Kidney glomerular epithelial cell (primary cell): ENCODE measurements at regions not wholly inside any gene's neighbourhood (a gene's known extent, or its start where the extent isn't known, plus 50 kb on each side); places are given as distances from the start of the nearest gene placed in this dataset.
"Not testable (repeated sequence)": the region's sequence is repeated elsewhere in the genome, so short reads cannot be mapped to it uniquely, and the experiment has no call there.

Experiments used
- DNase-seq: peaks from one replicate; lab custom pipeline; 2025; lab: John Stamatoyannopoulos, UW

DNA sequence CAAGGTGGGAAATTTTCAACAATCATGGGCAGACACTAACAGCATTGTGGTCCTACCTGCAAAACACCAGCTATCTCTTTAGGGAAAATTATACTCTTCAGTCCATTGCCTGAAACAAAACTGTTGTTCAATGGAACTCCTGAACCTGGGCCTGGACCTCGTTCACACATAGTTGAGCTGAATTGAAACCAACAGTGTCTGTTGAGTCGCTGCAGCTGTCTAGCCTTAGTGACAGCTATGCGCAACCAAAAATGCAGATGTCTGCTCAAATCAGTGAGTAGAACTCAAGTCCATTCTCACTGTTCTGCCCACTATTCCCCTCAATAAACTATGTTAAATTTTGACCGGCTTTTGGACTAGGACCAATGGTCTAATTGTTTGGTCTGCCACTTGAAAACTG is 286.2 kb downstream of the TFAP2A start:
- no peak for DNase-seq

DNA sequence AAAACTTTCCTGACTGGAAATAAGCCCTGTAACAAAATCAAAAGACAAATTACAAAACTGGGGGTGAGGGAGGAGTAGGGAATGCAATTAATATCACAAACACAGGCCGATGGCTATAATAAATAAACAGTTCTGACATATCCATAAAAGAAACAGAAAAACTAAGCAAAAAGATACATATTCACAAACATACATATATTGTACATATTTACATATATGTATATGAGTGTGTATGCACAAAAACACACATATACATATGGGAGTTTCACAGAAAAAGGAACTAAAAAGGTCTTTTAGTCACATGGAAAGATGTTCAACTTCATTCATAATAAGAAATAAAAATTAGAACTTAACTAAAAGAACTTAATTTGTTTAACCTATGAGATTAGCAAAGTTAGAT is 292.7 kb downstream of the TFAP2A start:
- no peak for DNase-seq

DNA sequence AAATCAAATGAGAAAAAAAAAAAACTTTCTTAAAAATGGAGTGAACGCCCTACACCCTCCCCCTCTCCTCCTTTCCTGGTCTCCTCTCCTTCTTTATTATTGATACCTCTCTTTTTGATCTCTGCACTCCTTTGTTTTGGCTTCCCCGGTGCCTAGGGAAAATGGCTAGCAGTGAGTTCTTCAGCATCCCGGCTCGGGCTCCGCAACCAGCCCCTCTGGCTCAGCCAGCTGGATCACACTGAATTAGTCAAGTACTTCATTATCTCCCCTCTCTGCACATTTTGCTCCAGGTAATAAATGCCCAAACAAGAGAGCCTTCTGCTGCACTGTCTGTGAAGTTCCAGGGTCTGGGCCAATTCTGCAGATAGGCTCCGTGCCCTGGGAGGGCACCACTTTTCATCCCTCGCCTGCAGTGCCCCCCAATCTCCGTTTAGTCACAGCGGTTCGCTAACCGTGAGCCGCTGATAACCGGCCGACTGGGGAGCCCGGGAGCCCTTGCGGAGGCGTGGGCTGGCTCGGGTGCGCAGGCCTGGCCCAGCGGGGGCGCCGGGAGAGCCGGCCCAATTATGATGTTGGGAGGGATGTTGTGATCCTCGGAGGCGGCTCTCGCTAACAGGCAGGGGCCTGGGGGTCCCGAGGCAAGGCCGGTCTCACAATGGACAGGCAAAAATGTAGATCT is 301.9 kb downstream of the TFAP2A start:
- no peak for DNase-seq

DNA sequence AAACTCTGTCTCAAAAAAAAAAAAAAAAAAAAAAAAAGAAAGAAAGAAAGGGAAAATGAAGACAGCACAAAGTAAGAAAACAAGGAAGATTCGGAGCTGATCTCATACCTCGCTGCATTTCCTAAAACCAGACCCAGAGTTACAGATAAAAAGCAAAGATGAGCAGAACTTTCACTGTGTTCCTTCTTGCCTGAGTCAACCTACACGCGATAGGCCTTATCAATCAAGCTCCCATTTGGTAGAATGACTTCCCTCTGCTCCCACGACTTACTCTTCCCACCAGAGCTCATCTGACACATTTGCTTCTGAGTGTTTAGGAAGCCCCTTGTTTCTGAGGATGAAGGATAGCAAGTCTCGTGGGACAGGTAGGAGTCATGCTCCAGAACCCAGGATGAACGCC is 302.9 kb downstream of the TFAP2A start:
- no peak for DNase-seq

DNA sequence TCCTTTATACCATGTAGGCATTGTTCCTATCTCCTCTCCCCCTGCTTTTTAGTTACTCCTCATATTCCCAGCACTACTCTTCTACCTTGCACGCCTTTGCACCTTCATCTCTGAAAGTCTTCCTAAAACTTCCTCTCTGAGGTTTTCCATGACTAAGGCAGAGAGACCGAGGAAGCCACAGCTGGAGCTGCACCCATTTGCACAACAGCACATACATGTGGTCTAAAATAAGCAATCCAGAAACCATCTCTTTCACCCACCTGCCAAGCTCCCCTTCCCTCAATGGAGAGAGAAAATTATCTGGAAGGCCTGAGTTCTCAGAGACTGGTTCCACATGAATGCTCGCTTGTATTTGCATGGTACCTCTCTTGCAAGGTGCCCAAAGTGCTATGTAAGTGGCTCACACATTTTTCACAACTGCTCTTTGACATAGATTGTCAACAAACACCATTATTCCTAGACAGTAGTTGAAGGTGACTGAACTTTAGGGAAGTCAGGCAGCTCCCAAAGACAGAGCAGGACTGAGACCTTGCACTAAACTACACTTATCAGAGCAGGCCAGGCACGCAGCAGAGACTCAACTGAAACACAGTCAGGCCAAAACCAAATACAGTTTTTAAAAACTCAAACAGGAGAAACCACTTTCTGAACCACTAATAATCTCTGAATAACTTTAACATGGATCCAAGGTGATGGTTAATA is 313.2 kb downstream of the TFAP2A start:
- DNase-seq: no peak

DNA sequence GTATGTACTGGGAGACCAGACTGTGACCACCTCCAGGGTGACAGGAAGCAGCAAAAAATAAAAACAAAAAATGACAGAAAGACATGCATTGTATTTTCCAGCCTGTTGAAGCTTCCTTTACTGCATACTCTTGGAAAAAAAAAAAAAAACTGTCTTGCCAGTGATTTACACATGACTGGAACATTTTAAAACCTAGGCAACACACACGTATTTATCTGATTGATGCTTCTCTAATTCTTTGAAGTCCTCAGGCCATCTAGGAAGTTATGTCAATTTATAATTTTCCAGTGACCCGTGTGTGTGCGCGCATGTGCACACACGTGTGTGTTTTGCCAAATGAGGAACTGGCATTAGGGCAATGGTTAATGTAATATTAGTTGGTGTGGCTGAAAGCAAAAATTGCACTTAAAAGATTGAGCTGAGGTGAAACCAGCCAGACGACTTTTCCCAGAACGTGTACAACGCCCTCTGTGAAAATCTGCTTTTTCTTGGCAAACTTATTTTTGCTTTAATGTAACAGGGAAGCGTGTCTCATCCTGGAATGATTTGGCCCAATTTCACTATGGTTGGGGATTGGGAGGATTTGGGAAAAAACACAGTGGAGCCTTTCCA is 315.2 kb downstream of the TFAP2A start:
- no peak for DNase-seq

DNA sequence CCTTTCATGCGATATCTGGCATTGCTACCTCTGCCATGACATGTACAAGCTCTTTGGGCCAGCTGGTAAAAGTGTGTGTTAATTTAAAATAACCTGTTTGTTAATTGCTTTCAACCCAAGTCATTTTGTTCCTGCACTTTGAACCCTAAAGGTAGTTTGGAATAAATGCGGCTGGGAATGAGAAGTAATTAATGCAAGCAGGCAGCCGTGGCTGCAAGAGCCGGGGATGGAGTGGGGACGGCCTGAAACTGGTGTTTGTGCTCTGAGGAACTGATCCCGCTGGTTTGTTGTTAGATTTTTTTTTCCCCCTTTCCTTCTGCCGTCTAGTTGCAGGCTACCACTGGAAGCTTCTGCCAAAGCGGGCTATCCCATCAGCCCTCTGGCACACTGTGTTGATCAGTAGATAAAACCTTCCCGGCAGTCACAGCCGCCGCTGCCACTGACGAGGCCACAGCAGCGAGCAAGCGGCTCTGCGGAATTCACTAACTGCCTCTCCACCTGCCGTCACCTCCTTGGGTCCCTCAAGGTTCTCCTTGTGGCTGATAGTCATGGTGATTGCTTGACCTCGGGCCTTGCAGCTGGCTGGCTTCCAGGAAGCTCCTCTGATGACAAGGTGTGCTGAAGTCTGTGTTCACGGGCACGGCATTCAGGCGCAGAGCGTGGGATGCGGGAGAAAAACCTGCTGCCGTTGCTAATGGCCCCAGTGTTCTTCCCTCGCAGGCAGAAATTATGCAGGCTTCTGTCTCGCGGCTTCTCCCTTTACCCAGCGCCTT is 315.9 kb downstream of the TFAP2A start:
- DNase-seq: no peak

DNA sequence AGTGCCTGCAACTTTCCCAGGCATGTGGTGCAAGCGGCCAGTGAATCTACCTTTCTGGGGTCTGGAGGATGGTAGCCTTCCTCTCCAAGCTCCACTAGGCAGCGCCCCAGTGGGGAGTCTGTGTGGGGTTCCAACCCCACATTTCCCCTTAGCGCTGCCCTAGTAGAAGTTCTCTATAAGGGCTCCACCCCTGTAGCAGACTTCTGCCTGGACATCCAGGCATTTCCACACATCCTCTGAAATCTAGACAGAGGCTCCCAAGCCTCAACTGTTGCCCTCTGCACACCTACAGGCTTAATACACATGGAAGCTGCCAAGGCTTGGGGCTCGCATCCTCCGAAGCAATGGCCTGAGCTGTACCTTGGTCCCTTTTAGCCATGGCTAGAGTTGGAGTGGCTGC is 321.6 kb downstream of the TFAP2A start:
- no peak for DNase-seq

DNA sequence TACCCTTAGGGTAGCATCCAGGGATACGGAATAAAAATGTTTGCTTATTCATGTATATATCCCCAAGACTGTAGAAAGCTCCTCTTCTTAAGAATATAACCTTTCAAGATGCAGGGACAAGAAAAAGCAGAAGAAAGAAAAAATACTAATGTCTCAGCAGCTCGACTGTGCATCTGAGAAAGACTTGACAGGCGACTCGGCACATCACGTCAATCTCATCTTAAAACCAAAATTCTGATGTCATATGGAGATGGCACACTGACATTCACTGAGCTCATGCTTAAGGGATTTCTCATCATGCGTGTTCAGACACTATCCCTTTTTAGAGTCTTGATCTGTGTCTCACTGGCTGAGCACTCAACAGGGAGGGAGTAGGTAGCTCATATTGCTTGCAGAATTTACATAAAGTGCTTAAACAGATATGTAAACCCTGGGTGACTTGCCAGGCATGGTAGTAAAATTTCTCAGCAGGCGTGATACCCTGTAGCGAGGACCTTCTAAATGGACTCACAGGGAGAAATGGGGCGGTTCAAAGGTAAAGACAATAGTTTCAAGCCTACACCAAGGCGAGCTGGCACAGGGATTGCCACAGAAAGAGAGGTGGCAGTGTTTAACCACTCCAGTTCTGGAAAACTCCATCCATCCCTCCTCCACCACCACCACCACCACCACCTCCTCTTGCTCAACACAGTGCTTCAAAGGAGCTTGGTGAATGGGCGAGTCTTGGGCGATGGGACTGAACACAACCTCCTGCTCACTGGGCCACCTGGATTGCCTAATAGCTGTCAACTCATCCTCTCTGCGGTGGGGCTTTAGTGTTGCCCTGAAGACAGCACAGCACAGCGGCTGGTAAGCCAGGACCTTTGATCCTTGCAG is 330.5 kb downstream of the TFAP2A start:
- DNase-seq: no peak

DNA sequence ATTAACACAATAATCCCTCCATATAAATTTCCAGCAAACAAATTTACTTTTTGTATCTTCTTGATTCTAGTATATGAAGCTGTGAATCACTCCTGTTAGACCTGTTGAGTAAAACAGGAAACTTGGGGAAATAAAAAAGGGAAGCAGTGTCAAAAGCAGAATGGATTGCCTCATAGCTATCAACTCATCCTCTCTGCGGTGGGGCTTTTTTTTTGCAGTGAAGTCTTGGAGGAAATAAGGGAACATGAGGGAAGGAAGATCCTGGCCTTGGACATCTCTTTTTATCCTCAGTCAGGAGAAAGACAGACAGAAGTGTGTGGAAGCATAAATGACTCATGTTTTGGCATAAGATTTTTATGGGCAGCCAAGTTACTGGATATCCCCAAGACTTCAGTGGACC is 332.5 kb downstream of the TFAP2A start:
- DNase-seq: no peak

DNA sequence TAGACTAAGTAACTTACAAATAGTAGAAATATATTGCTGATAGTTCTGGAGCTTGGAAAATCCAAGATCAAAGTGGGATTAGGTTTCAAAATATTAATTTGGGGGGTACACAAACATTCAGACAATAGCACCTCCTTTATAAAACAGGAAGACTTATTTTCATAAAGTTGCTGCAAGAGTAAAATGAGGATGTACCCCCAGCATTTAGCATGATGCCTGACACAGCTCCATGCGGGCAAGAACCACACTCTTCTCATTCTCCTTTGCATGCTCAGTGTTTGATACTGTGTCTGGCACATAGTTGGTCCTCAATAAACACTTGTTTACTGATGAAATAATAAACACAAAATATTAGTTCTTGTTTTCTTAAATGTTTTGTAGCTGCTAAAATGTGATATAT is 332.9 kb downstream of the TFAP2A start:
- DNase-seq: no peak

DNA sequence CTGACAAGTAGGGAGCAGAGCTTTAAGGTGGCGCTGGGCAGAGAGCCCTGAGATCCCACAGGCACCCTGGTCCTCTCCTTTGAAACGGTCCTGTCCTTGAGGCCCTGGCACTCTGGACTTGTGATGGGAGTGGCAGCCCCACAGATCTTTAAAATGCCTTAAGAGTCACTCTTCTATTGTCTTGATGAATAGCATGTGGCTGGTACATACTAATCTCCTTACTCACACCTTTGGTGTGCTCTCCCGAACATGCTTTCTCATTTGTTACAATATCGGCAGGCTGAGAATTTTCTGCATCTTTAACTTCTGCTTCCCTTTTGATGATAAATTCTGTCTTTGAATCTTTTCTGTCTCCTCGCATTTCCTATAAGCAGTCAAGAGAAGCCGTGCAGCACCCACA is 333.8 kb downstream of the TFAP2A start:
- no peak for DNase-seq

DNA sequence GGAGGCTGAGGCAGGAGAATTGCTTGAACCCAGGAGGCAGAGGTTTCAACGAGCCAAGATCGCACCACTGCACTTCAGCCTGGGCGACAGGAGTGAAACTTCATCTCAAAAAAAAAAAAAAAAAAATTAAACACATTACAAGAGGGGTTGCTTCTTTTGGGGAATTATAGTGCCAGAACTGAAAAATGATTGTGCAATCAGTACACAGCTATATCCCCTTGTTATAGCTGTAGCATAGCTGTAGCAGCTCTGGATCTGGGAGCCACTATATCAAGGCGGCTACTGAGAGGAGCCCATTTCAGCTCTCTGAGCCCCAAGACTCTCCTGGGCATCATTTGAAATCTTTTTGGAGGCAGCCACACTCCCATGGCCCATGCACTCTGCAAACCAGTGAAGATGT is 334.3 kb downstream of the TFAP2A start:
- no peak for DNase-seq

DNA sequence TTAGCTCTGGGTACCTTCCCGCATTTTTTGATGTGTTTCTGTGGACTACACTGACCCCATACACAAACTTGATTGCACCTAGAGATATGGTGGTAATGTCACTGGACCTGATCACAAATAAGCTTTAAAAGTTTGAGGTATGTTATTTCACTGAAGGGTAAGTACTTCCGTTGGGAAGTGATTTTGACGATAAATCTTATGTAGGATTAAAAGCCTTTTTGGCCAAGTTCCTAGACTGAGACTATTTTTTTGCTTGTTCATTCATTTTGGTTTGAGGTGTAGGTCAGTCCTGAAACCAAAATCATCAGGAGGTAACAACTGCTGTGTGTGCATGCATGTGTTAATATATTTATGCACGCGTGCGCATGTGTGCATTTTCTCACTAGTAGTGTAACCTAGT is 336.3 kb downstream of the TFAP2A start:
- no peak for DNase-seq

DNA sequence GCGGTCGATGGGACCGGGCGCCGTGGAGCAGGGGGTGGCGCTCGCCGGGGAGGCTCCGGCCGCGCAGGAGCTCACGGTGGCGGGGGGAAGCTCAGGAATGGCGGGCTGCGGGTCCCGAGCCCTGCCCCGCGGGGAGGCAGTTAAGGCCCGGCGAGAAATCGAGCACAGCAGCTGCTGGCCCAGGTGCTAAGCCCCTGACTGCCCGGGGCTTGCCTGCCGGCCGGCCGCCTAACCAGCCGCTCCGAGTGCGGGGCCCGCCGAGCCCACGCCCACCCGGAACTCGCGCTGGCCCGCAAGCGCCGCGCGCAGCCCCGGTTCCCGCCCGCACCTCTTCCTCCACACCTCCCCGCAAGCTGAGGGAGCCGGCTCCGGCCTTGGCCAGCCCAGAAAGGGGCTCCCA is 340.1 kb downstream of the TFAP2A start:
- DNase-seq: not testable (repeated sequence)

DNA sequence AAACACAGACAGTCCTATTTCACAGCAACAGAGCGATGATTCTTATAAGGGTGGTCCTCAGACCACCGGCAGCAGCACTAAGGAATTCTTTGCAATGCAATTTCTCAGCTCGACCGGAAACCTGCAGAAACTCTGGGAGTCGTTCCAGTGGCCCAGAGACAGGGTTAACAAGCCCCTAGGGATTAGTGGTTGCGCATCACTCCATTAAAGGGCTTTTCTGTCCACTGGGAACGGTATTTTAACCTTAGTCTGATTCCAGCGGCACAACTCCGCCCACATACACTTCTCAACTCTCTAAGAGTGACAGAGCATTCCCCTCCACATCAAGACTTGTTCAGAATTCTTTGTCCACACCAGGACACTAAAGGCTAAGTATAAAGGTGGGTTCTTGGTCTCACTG is 341.5 kb downstream of the TFAP2A start:
- DNase-seq: no peak

DNA sequence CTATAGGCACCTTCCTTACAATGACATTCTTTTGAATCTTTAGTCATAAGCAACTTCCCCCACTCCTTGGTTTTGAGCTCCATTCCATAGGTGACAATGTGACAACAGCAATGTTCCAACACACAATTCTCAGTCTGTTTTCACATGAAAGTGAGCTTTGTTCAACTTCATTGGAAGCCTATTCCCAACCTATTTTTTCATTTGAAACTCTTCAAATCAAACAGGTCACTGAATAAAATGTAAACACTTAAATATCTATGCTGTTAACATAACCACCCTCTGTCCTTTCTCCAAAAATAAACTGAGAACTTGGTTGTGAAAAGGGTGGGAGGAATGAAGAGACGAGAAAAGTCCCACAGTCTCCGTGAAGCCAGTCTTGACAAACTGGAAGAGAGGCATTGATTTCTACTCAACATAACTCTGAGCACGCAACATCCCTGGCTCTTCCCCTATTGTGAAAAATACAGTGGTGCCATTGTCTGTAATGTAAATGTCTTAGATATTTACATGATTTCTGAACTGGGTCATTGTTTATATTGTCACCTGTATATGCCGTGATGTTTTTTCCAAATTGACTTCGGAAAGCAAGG is 343.1 kb downstream of the TFAP2A start:
- DNase-seq: no peak

DNA sequence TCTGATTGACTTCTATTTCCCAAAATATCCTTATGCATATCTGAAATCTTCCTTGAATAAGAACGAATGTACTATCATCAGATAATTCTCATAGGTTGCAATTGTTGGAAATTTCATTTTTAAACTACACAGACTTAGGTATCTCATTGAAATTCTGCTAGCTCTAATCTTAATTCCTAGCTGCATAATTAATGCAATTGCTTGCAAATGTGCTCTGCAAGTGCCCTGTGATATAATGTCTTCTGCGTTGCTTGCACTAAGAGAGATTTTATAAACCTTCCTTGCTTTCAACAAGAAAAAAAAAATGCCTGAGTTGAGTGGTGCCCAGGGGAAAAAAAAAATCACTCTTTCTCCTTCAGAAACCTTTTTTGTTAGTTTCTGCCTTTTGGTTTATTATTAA is 354.9 kb downstream of the TFAP2A start:
- DNase-seq: no peak

DNA sequence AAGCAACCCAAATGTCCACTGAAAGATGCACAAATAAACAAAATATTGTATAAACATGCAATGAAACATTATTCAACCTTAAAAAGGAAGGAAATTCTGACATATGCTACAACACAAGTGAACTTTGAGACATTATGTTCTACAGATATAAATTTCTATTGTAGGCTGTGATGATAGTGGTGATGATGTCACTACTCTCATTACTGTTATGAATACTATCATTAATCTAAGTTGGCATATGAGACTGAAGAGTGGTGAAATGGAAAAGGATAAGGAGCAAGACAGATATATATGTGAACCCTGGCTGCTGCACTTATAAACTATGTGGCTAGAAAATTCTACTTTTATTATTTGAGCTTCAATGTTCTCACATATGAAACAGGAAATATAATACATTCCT is 360.2 kb downstream of the TFAP2A start:
- DNase-seq: no peak

DNA sequence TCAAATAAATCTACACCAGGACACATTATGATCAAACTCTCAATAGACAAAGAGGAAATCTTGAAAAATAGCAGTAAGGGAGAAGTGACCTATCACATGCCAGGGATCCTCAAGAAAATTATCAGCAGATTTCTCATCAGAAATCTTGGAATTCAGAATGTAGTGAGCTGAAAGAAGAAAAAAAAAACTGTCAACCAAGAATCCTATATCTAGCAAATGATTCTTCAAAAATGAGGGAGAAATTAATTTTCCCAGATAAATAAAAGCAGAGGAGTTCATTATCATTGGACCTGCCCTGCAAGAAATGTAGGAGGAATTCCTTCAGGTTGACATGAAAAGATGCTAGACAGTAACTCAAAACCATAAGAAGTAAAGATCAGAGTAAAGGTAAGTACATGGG is 363.6 kb downstream of the TFAP2A start:
- DNase-seq: no peak
